Activated CD4-positive, alpha-beta T cell treated with anti-CD3 and anti-CD28 coated beads, Interleukin-2, amount 10 ng/mL, durations not matched to agents 7 days and 5 days (primary cell): ENCODE measurements at regions not wholly inside any gene's neighbourhood (a gene's known extent, or its start where the extent isn't known, plus 50 kb on each side); places are given as distances from the start of the nearest gene placed in this dataset.

ENCODE experiments used
- CTCF ChIA-PET: fragments of 350-600 bp; sonication (Branson Sonifier 250); formaldehyde crosslinking; loops from one replicate; lab custom pipeline; 2021; ENCODE audit warnings: antibody characterized with exemption; lab: Charles Lee
- POLR2A ChIA-PET: fragments of 350-600 bp; sonication (Branson Sonifier 250); formaldehyde crosslinking; loops from one replicate; lab custom pipeline; 2021; ENCODE audit warnings: antibody characterized with exemption; lab: Charles Lee
- DNase-seq: peaks from one replicate; pipeline ENCODE4 v3.0.0-alpha.2; 2020
- H3K27ac Mint-ChIP-seq: one replicate; pipeline ENCODE4 v1.8.0; 2021; ENCODE audit warnings: mild to moderate bottlenecking, moderate library complexity, mixed read lengths
- H3K27me3 Mint-ChIP-seq: one replicate; pipeline ENCODE4 v1.8.0; 2021; ENCODE audit warnings: mixed read lengths
- H3K36me3 Mint-ChIP-seq: one replicate; pipeline ENCODE4 v1.8.0; 2021; ENCODE audit warnings: low read depth, mixed read lengths
- H3K4me1 Mint-ChIP-seq: one replicate; pipeline ENCODE4 v1.8.0; 2021; ENCODE audit warnings: mixed read lengths
- H3K4me3 Mint-ChIP-seq: one replicate; pipeline ENCODE4 v1.8.0; 2021; ENCODE audit warnings: mild to moderate bottlenecking, moderate library complexity, mixed read lengths
- H3K9me3 Mint-ChIP-seq: one replicate; pipeline ENCODE4 v1.8.0; 2021; ENCODE audit warnings: mixed read lengths

DNA sequence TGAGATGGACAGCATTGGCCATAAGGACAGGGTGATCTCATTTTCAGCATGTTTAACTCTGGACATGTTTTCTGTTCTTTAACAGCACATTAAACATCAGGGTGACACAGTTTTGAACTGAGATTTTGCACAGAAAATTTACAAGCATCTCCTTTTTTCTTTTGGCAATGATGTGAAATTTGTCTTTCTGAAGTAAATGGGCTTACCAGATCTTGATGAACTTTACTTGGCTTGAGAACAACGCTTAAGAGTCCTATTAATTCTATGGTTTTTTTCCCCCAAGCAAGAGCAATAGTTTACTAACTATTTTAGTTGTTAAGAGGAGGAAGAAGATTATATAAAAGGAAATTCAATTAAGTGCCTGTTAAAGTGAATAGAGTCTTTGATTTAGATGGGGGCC is 491.0 kb downstream of the SNAPC1 start:
- no peak for DNase-seq
- ChIA-PET POLR2A (no interaction called here), CTCF (no interaction called here)
- H3K4me1 Mint-ChIP-seq, result no peaks in the 10 kb centered on the region
- H3K36me3 Mint-ChIP-seq, result no peaks in the 10 kb centered on the region
- H3K27ac Mint-ChIP-seq, result no peak overlapping the region
- H3K27me3 Mint-ChIP-seq, result no peaks in the 10 kb centered on the region
- no peak overlapping the region for H3K4me3 Mint-ChIP-seq
- no peaks in the 10 kb centered on the region for H3K9me3 Mint-ChIP-seq

DNA sequence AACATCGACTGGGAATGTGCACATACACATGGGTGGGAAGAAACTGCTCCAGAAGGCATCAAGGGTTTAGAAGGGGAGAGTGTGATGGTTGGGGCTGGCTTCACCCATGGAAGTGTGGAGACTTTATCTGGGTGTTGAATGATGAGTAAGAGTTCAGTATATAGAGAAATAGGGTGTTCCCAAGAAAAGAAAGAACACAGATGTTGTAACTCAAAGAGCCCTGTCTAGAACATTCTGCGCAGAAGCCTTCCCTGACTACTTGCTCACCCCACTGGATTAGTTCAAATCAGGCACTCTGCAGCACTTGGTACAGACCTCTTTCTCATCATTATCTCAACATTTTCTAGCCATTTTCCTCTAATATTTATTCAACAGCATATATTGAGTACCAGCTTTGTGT is 491.7 kb downstream of the SNAPC1 start:
- Mint-ChIP-seq H3K36me3 (no peaks in the 10 kb centered on the region), H3K9me3 (no peaks in the 10 kb centered on the region), H3K27me3 (no peaks in the 10 kb centered on the region), H3K4me1 (no peaks in the 10 kb centered on the region), H3K4me3 (no peak overlapping the region), H3K27ac (no peak overlapping the region)
- DNase-seq, result no peak
- CTCF ChIA-PET, result no interaction called here
- POLR2A ChIA-PET, result no interaction called here

GRCh38 chr14:62269204-62269603 is 507.0 kb downstream of the SNAPC1 start:
- Mint-ChIP-seq H3K27ac (no peak overlapping the region), H3K4me3 (no peak overlapping the region), H3K4me1 (no peaks in the 10 kb centered on the region), H3K27me3 (no peaks in the 10 kb centered on the region), H3K36me3 (no peaks in the 10 kb centered on the region), H3K9me3 (no peaks in the 10 kb centered on the region)
- CTCF ChIA-PET, result no interaction called here
- no peak for DNase-seq
- POLR2A ChIA-PET, result no interaction called here

- H3K4me1 Mint-ChIP-seq, result no peaks in the 10 kb centered on the region
- H3K27ac Mint-ChIP-seq, result no peak overlapping the region
- no peaks in the 10 kb centered on the region for H3K27me3 Mint-ChIP-seq
- ChIA-PET CTCF (no interaction called here), POLR2A (no interaction called here)
- H3K9me3 Mint-ChIP-seq, result no peaks in the 10 kb centered on the region
- DNase-seq, result no peak
- H3K4me3 Mint-ChIP-seq, result no peak overlapping the region
- H3K36me3 Mint-ChIP-seq, result no peaks in the 10 kb centered on the region
Measured at GRCh38 chr14:62270236-62270635, 508.0 kb downstream of the SNAPC1 start.

GRCh38 chr14:62280366-62280765 is 518.1 kb downstream of the SNAPC1 start:
- Mint-ChIP-seq H3K36me3 (no peaks in the 10 kb centered on the region), H3K4me1 (no peaks in the 10 kb centered on the region), H3K4me3 (no peak overlapping the region), H3K27ac (no peak overlapping the region), H3K9me3 (no peaks in the 10 kb centered on the region), H3K27me3 (peaks cover 2% of the 10 kb centered on the region)
- DNase-seq, result no peak
- ChIA-PET CTCF (no interaction called here), POLR2A (no interaction called here)

- H3K4me3 Mint-ChIP-seq, result no peak overlapping the region
- ChIA-PET CTCF (no interaction called here), POLR2A (no interaction called here)
- no peaks in the 10 kb centered on the region for H3K27me3 Mint-ChIP-seq
- no peaks in the 10 kb centered on the region for H3K36me3 Mint-ChIP-seq
- no peak for DNase-seq
- H3K9me3 Mint-ChIP-seq, result no peaks in the 10 kb centered on the region
- no peaks in the 10 kb centered on the region for H3K4me1 Mint-ChIP-seq
- no peak overlapping the region for H3K27ac Mint-ChIP-seq
Measured at GRCh38 chr14:62283837-62284236, 521.6 kb downstream of the SNAPC1 start.

DNA sequence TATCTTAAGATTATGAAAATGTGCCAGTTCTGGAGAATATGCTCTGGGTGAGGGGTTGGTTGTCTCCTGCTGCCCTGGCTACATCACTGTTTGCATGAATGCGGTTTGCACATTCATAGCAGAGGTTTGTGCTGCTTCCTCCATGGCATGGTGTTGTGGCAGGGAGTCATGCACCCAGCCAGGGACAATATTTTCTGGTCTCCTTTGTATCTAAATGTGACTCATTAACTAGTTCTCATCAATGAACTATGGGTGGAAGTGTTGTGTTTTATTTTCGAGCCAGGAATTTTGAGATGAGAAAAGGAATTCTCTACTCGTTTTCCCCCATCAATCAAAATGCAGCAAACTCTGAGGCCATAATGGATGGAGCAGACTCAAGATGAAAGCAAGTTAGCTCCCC is 527.3 kb downstream of the SNAPC1 start:
- CTCF ChIA-PET, result no interaction called here
- Mint-ChIP-seq H3K36me3 (no peaks in the 10 kb centered on the region), H3K27me3 (no peaks in the 10 kb centered on the region), H3K4me3 (no peak overlapping the region), H3K27ac (no peak overlapping the region), H3K9me3 (no peaks in the 10 kb centered on the region), H3K4me1 (no peaks in the 10 kb centered on the region)
- no peak for DNase-seq
- POLR2A ChIA-PET, result no interaction called here

DNA sequence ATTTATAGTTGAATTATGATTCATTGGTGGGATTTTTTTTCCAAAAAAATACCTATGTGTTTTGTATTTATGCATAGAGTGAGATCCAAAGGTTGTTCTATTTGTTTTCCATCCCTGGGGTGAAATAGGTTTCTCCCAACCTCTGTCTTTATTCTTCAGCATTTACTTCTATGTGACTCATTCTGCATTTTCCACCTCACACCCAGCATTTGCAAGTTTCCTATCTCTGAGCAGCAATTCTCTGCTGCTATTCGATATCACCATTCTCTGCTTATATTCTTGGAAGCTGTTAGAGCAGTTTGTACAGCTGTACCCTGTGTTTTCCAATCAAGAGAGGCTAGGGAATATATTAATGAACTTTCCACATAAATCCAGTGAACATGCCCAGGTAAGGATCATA is 538.9 kb downstream of the SNAPC1 start:
- no peaks in the 10 kb centered on the region for H3K36me3 Mint-ChIP-seq
- no peaks in the 10 kb centered on the region for H3K9me3 Mint-ChIP-seq
- no peak overlapping the region for H3K27ac Mint-ChIP-seq
- CTCF ChIA-PET, result no interaction called here
- no peak overlapping the region for H3K4me3 Mint-ChIP-seq
- POLR2A ChIA-PET, result no interaction called here
- no peaks in the 10 kb centered on the region for H3K4me1 Mint-ChIP-seq
- H3K27me3 Mint-ChIP-seq, result no peaks in the 10 kb centered on the region
- no peak for DNase-seq

DNA sequence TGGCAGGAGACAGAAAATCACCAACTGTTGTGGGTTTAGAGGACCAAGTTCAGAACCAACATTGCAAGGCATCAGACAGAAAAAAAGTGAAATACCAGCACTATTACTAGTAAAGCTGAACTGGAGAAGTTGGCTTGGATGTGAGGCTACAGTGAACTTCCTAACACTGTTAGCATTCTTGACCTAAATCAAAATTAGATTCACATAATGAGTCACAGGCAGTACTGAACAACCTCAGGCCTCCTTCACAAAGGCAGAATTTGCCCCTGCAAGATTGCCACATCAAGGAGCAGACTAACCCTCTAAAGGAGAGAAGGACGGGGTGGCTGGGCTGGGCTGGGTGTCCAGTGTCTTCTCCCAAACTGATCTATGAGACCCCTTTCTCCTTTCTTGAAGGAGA is 539.7 kb downstream of the SNAPC1 start:
- Mint-ChIP-seq H3K27me3 (no peaks in the 10 kb centered on the region), H3K4me3 (no peak overlapping the region), H3K9me3 (no peaks in the 10 kb centered on the region), H3K27ac (no peak overlapping the region), H3K4me1 (no peaks in the 10 kb centered on the region), H3K36me3 (no peaks in the 10 kb centered on the region)
- ChIA-PET CTCF (no interaction called here), POLR2A (no interaction called here)
- no peak for DNase-seq

DNA sequence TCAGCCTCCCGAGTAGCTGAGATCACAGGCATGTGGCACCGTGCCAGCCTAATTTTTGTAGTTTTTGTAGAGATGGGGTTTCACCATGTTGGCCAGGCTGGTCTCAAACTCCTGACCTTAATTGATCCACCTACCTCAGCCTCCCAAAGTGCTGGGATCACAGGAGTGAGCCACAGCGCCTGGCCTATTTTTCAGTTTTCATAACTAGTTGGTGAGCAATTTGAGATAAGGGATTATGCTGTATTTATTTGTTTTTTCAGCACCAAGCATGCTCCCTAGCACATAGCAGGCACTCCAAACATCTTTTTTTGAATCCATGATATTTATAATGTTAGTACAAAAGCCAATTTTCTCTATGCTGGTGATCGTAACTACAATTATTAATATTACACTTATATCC is 541.2 kb downstream of the SNAPC1 start:
- no peaks in the 10 kb centered on the region for H3K27me3 Mint-ChIP-seq
- POLR2A ChIA-PET, result no interaction called here
- no peak overlapping the region for H3K27ac Mint-ChIP-seq
- H3K36me3 Mint-ChIP-seq, result no peaks in the 10 kb centered on the region
- no peaks in the 10 kb centered on the region for H3K9me3 Mint-ChIP-seq
- DNase-seq, result no peak
- no peak overlapping the region for H3K4me3 Mint-ChIP-seq
- H3K4me1 Mint-ChIP-seq, result no peaks in the 10 kb centered on the region
- CTCF ChIA-PET, result no interaction called here

- H3K27ac Mint-ChIP-seq, result no peak overlapping the region
- no peaks in the 10 kb centered on the region for H3K36me3 Mint-ChIP-seq
- no peaks in the 10 kb centered on the region for H3K27me3 Mint-ChIP-seq
- CTCF ChIA-PET, result no interaction called here
- DNase-seq, result no peak
- no peak overlapping the region for H3K4me3 Mint-ChIP-seq
- H3K4me1 Mint-ChIP-seq, result no peaks in the 10 kb centered on the region
- POLR2A ChIA-PET, result no interaction called here
- no peaks in the 10 kb centered on the region for H3K9me3 Mint-ChIP-seq
Measured at GRCh38 chr14:62304257-62304656, 542.0 kb downstream of the SNAPC1 start.

DNA sequence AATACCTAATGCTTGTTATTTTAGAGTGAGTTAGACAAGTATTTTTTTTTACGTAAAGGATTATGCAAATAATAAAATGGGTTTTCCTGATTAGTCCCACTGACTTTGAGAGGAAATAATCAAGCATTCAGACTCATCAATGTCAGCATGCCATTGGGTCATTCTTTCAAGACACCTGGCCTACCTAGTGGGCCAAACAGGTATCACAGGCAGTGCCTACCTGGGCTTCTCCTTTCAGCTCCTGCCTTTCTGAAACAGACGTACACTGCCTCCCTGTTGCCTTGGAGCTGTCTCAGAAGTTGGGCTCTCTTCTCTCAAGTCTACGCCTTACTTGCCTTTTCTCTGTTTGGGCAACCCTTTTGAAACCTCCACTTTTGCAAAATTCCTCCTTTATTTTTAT is 545.6 kb downstream of the SNAPC1 start:
- no peaks in the 10 kb centered on the region for H3K9me3 Mint-ChIP-seq
- no peak for DNase-seq
- H3K27me3 Mint-ChIP-seq, result no peaks in the 10 kb centered on the region
- ChIA-PET POLR2A (no interaction called here), CTCF (no interaction called here)
- no peak overlapping the region for H3K4me3 Mint-ChIP-seq
- no peaks in the 10 kb centered on the region for H3K4me1 Mint-ChIP-seq
- no peaks in the 10 kb centered on the region for H3K36me3 Mint-ChIP-seq
- H3K27ac Mint-ChIP-seq, result no peak overlapping the region

GRCh38 chr14:62308316-62308715 is 546.1 kb downstream of the SNAPC1 start:
- no peaks in the 10 kb centered on the region for H3K9me3 Mint-ChIP-seq
- ChIA-PET CTCF (no interaction called here), POLR2A (no interaction called here)
- H3K4me1 Mint-ChIP-seq, result no peaks in the 10 kb centered on the region
- no peak overlapping the region for H3K4me3 Mint-ChIP-seq
- no peaks in the 10 kb centered on the region for H3K27me3 Mint-ChIP-seq
- DNase-seq, result no peak
- no peak overlapping the region for H3K27ac Mint-ChIP-seq
- no peaks in the 10 kb centered on the region for H3K36me3 Mint-ChIP-seq

GRCh38 chr14:62308891-62309290 is 546.7 kb downstream of the SNAPC1 start:
- DNase-seq, result no peak
- H3K9me3 Mint-ChIP-seq, result no peaks in the 10 kb centered on the region
- ChIA-PET POLR2A (no interaction called here), CTCF (no interaction called here)
- H3K27me3 Mint-ChIP-seq, result no peaks in the 10 kb centered on the region
- H3K4me1 Mint-ChIP-seq, result no peaks in the 10 kb centered on the region
- H3K27ac Mint-ChIP-seq, result no peak overlapping the region
- H3K36me3 Mint-ChIP-seq, result no peaks in the 10 kb centered on the region
- H3K4me3 Mint-ChIP-seq, result no peak overlapping the region

DNA sequence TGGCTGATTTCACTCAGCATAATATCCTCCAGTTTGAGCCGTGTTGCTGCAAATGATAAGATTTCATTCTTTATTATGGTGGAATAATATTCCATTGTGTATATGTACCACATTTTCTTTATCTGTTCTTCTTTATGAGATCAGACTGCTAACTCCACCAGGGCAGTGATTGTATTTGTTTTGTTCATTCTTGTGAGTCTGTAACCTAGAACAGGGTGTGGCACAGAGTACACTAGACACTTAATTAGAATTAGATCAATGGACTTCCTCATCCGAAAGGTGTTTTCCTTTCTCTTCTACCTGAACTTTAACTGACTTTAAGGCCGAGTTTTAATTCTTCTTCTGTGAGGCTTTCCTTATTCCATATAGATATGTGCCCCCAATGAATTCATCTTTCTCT is 551.0 kb downstream of the SNAPC1 start:
- no peaks in the 10 kb centered on the region for H3K36me3 Mint-ChIP-seq
- no peaks in the 10 kb centered on the region for H3K4me1 Mint-ChIP-seq
- H3K9me3 Mint-ChIP-seq, result no peaks in the 10 kb centered on the region
- POLR2A ChIA-PET, result no interaction called here
- H3K27ac Mint-ChIP-seq, result no peak overlapping the region
- H3K27me3 Mint-ChIP-seq, result no peaks in the 10 kb centered on the region
- CTCF ChIA-PET, result no interaction called here
- no peak for DNase-seq
- H3K4me3 Mint-ChIP-seq, result no peak overlapping the region
